H9 (cell line): ENCODE measurements at regions not wholly inside any gene's neighbourhood (a gene's known extent, or its start where the extent isn't known, plus 50 kb on each side); places are given as distances from the start of the nearest gene placed in this dataset.

Source experiments
- DNase-seq: peaks from one replicate; pipeline ENCODE4 v3.0.0-alpha.2; 2017
- H2AFZ ChIP-seq: one replicate; pipeline ENCODE4 v1.6.1; 2013; ENCODE audit warnings: mild to moderate bottlenecking, low read length, control low read depth, moderate library complexity
- H2AK5ac ChIP-seq: 2 replicates; pipeline ENCODE4 v1.6.1; 2013; ENCODE audit warnings: low read length, control low read depth, mixed read lengths; ENCODE audit not compliant: insufficient read length
- H2BK120ac ChIP-seq: one replicate; pipeline ENCODE4 v1.6.1; 2013; ENCODE audit warnings: low read depth, mild to moderate bottlenecking, low read length, control low read depth, inconsistent platforms; ENCODE audit not compliant: poor library complexity, severe bottlenecking
- H2BK12ac ChIP-seq: 2 replicates; pipeline ENCODE4 v1.6.1; 2013; ENCODE audit warnings: low read length, control low read depth, mixed read lengths, low read depth; ENCODE audit not compliant: insufficient read length
- H2BK15ac ChIP-seq: 2 replicates; pipeline ENCODE4 v1.6.1; 2013; ENCODE audit warnings: low read depth, low read length, control low read depth
- H2BK20ac ChIP-seq: one replicate; pipeline ENCODE4 v1.6.1; 2013; ENCODE audit warnings: low read depth, mild to moderate bottlenecking, low read length, control low read depth, inconsistent platforms; ENCODE audit not compliant: poor library complexity, severe bottlenecking
- H2BK5ac ChIP-seq: 2 replicates; pipeline ENCODE4 v1.6.1; 2013; ENCODE audit warnings: low read length, control low read depth, mixed read lengths; ENCODE audit not compliant: insufficient read length
- H3K14ac ChIP-seq: 2 replicates; pipeline ENCODE4 v1.6.1; 2013; ENCODE audit warnings: low read length, control low read depth; ENCODE audit not compliant: insufficient read depth
- H3K18ac ChIP-seq: 2 replicates; pipeline ENCODE4 v1.6.1; 2013; ENCODE audit warnings: low read depth, mild to moderate bottlenecking, mixed read lengths, low read length, control low read depth; ENCODE audit not compliant: insufficient read length
- H3K23ac ChIP-seq: 2 replicates; pipeline ENCODE4 v1.6.1; 2013; ENCODE audit warnings: low read length, control low read depth, mixed read lengths, low read depth; ENCODE audit not compliant: insufficient read length
- H3K23me2 ChIP-seq: 2 replicates; pipeline ENCODE4 v1.6.1; 2013; ENCODE audit warnings: low read depth, mild to moderate bottlenecking, mixed read lengths, low read length, control low read depth; ENCODE audit not compliant: insufficient read length, poor library complexity, severe bottlenecking
- H3K27ac ChIP-seq: 2 replicates; pipeline ENCODE4 v1.5.1; 2013; ENCODE audit warnings: low read length, control low read depth, mixed read lengths, low read depth; ENCODE audit not compliant: insufficient read length
- H3K27me3 ChIP-seq: 2 replicates; pipeline ENCODE4 v1.6.1; 2013; ENCODE audit warnings: low read length, control low read depth, inconsistent platforms; ENCODE audit not compliant: insufficient read depth
- H3K4ac ChIP-seq: 2 replicates; pipeline ENCODE4 v1.6.1; 2013; ENCODE audit warnings: low read depth, mild to moderate bottlenecking, control low read depth, inconsistent platforms, low read length, moderate library complexity
- H3K4me1 ChIP-seq: 2 replicates; pipeline ENCODE4 v1.6.1; 2013; ENCODE audit warnings: low read length, control low read depth, inconsistent platforms; ENCODE audit not compliant: insufficient read depth
- H3K4me2 ChIP-seq: 2 replicates; pipeline ENCODE4 v1.6.1; 2013; ENCODE audit warnings: low read length, control low read depth, mixed read lengths; ENCODE audit not compliant: insufficient read length, insufficient read depth
- H3K56ac ChIP-seq: 2 replicates; pipeline ENCODE4 v1.6.1; 2013; ENCODE audit warnings: low read depth, mild to moderate bottlenecking, mixed read lengths, low read length, control low read depth; ENCODE audit not compliant: insufficient read length
- H3K79me1 ChIP-seq: 2 replicates; pipeline ENCODE4 v1.6.1; 2013; ENCODE audit warnings: low read depth, mild to moderate bottlenecking, moderate library complexity, low read length, control low read depth, inconsistent platforms; ENCODE audit not compliant: insufficient read depth, poor library complexity, severe bottlenecking
- H3K79me2 ChIP-seq: 2 replicates; pipeline ENCODE4 v1.6.1; 2013; ENCODE audit warnings: low read length, control low read depth, inconsistent platforms; ENCODE audit not compliant: insufficient read depth
- H3K9ac ChIP-seq: 2 replicates; pipeline ENCODE4 v1.6.1; 2013; ENCODE audit warnings: low read length, control low read depth, mixed read lengths; ENCODE audit not compliant: insufficient read length; ENCODE audit errors: extremely low read depth
- H3K9me3 ChIP-seq: one replicate; pipeline ENCODE4 v1.6.1; 2013; ENCODE audit warnings: low read depth, low read length, inconsistent platforms; ENCODE audit not compliant: control insufficient read depth
- H3T11ph ChIP-seq: one replicate; pipeline ENCODE4 v1.6.1; 2013; ENCODE audit warnings: mild to moderate bottlenecking, low read length, control low read depth, inconsistent platforms
- H4K20me1 ChIP-seq: one replicate; pipeline ENCODE4 v1.6.1; 2013; ENCODE audit not compliant: control insufficient read depth, insufficient read length, insufficient read depth
- H4K5ac ChIP-seq: 2 replicates; pipeline ENCODE4 v1.6.1; 2013; ENCODE audit warnings: low read depth, mild to moderate bottlenecking, mixed read lengths, low read length, control low read depth; ENCODE audit not compliant: insufficient read length
- H4K8ac ChIP-seq: replicated peaks from 2 replicates; pipeline ENCODE4 v1.6.1; 2013; ENCODE audit warnings: low read length, control low read depth, mixed read lengths, low read depth; ENCODE audit not compliant: insufficient read length
- H4K91ac ChIP-seq: 2 replicates; pipeline ENCODE4 v1.6.1; 2013; ENCODE audit warnings: low read depth, mild to moderate bottlenecking, moderate library complexity, mixed read lengths, low read length, control low read depth; ENCODE audit not compliant: insufficient read length
- H3K27ac Mint-ChIP-seq, 3 experiments: 2 replicates in 2 of 3; 3 replicates in 1 of 3; pipeline ENCODE4 v1.8.0; 2020 to 2021; ENCODE audit warnings: mixed read lengths in 3 of 3, mild to moderate bottlenecking in 1 of 3, moderate library complexity in 1 of 3
- H3K27me3 Mint-ChIP-seq: 2 replicates; pipeline ENCODE4 v1.8.0; 2021; ENCODE audit warnings: low read depth, mild to moderate bottlenecking, moderate library complexity, mixed read lengths
- H3K36me3 Mint-ChIP-seq, 3 experiments: 2 replicates in 2 of 3; 3 replicates in 1 of 3; pipeline ENCODE4 v1.8.0; 2020 to 2021; ENCODE audit warnings: low read depth in 3 of 3, mixed read lengths in 3 of 3; ENCODE audit not compliant: insufficient read depth in 1 of 3
- H3K4me1 Mint-ChIP-seq, 2 experiments: 2 replicates each; pipeline ENCODE4 v1.8.0; 2020; ENCODE audit warnings: mixed read lengths in 2 of 2
- H3K4me3 Mint-ChIP-seq, 2 experiments: 2 replicates in 1 of 2; 3 replicates in 1 of 2; pipeline ENCODE4 v1.8.0; 2020 to 2021; ENCODE audit warnings: mild to moderate bottlenecking in 2 of 2, mixed read lengths in 2 of 2, moderate library complexity in 1 of 2
- H3K9me3 Mint-ChIP-seq, 2 experiments: 2 replicates in 1 of 2; 3 replicates in 1 of 2; pipeline ENCODE4 v1.8.0; 2020; ENCODE audit warnings: mild to moderate bottlenecking in 2 of 2, mixed read lengths in 2 of 2, moderate library complexity in 1 of 2
- WGBS: extraction: QIAGEN DNeasy Blood & Tissue Kit; methylation state at CpG from one replicate; pipeline ENCODE4 v1.1.7; 2013; ENCODE audit warnings: missing lambda C conversion rate, low lambda C conversion rate, mixed read lengths; ENCODE audit not compliant: insufficient read length; ENCODE audit errors: extremely low coverage; 5-methylcytosine and 5-hydroxymethylcytosine counted together
- TF ChIP-seq, protein P1 (sequence below): fragments of 200-600 bp; sonication (generic); conservative IDR thresholded peaks from 3 replicates; pipeline ENCODE4 v1.8.0; 2021; ENCODE audit warnings: antibody characterized with exemption, mild to moderate bottlenecking

- H3K27me3 Mint-ChIP-seq, result peaks cover 4% of the 10 kb centered on the region; the same call in 1 of the 2 replicates
- Histone ChIP-seq H3K79me1 (no peaks in the 10 kb centered on the region), H2BK12ac (no peak overlapping the region), H3K14ac (no peak overlapping the region), H3K23me2 (no peaks in the 10 kb centered on the region), H4K20me1 (no peaks in the 10 kb centered on the region), H4K5ac (no peak overlapping the region), H3K4me2 (no peak overlapping the region), H2AK5ac (no peak overlapping the region), H3T11ph (no peak overlapping the region), H3K4me1 (no peaks in the 10 kb centered on the region), H3K79me2 (no peaks in the 10 kb centered on the region), H3K27me3 (no peaks in the 10 kb centered on the region), H3K23ac (no peak overlapping the region), H2BK20ac (no peak overlapping the region), H2AFZ (no peak overlapping the region), H2BK120ac (no peak overlapping the region), H2BK15ac (no peak overlapping the region), H3K56ac (no peak overlapping the region), H3K4ac (no peak overlapping the region), H2BK5ac (no peak overlapping the region), H3K27ac (no peak overlapping the region), H3K9ac (no peak overlapping the region), H3K9me3 (no peaks in the 10 kb centered on the region), H4K8ac (no peak overlapping the region), H4K91ac (no peak overlapping the region), H3K18ac (no peak overlapping the region)
- H3K9me3 Mint-ChIP-seq, result no peaks in the 10 kb centered on the region
- no peaks in the 10 kb centered on the region for H3K36me3 Mint-ChIP-seq
- TF ChIP-seq, protein P1, sequence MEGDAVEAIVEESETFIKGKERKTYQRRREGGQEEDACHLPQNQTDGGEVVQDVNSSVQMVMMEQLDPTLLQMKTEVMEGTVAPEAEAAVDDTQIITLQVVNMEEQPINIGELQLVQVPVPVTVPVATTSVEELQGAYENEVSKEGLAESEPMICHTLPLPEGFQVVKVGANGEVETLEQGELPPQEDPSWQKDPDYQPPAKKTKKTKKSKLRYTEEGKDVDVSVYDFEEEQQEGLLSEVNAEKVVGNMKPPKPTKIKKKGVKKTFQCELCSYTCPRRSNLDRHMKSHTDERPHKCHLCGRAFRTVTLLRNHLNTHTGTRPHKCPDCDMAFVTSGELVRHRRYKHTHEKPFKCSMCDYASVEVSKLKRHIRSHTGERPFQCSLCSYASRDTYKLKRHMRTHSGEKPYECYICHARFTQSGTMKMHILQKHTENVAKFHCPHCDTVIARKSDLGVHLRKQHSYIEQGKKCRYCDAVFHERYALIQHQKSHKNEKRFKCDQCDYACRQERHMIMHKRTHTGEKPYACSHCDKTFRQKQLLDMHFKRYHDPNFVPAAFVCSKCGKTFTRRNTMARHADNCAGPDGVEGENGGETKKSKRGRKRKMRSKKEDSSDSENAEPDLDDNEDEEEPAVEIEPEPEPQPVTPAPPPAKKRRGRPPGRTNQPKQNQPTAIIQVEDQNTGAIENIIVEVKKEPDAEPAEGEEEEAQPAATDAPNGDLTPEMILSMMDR, result no peak
- no peak for DNase-seq
- H3K4me3 Mint-ChIP-seq, result no peak overlapping the region
- no peak overlapping the region for H3K27ac Mint-ChIP-seq
- peaks cover 12 to 19% of the 10 kb centered on the region in 2 experiments for H3K4me1 Mint-ChIP-seq
- no CpG with 5 or more reads among the region's 2 CpGs for WGBS
These were observed 102.4 kb downstream of the VCPKMT start for GRCh38 chr14:50013934-50014333.
